ENCODE measurements at regions not wholly inside any gene's neighbourhood (a gene's known extent, or its start where the extent isn't known, plus 50 kb on each side); places are given as distances from the start of the nearest gene placed in this dataset.
"Not testable (repeated sequence)": the region's sequence is repeated elsewhere in the genome, so short reads cannot be mapped to it uniquely, and the experiment has no call there.

GRCh38 chr20:57108742-57109570 lies 157.5 kb downstream of the BMP7 start:
- intact Hi-C loops (cut with DNase I), result no loop called here
- TF ChIP-seq, protein P1, sequence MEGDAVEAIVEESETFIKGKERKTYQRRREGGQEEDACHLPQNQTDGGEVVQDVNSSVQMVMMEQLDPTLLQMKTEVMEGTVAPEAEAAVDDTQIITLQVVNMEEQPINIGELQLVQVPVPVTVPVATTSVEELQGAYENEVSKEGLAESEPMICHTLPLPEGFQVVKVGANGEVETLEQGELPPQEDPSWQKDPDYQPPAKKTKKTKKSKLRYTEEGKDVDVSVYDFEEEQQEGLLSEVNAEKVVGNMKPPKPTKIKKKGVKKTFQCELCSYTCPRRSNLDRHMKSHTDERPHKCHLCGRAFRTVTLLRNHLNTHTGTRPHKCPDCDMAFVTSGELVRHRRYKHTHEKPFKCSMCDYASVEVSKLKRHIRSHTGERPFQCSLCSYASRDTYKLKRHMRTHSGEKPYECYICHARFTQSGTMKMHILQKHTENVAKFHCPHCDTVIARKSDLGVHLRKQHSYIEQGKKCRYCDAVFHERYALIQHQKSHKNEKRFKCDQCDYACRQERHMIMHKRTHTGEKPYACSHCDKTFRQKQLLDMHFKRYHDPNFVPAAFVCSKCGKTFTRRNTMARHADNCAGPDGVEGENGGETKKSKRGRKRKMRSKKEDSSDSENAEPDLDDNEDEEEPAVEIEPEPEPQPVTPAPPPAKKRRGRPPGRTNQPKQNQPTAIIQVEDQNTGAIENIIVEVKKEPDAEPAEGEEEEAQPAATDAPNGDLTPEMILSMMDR (IDR thresholded peaks at IDR 0.05), result no peak
- no peak overlapping the region for H3K4me3 ChIP-seq
- 54 to 70% methylated on average over 18 of the region's 18 CpGs for WGBS, 2 donors
- no peaks in the 10 kb centered on the region for H3K36me3 ChIP-seq
- peaks cover 0 to 25% (median 0%) of the 10 kb centered on the region in 7 donors for H3K27me3 ChIP-seq
- ATAC-seq (peak in 1 of 8 donors; percentile 16), DNase-seq (no peak)
- H3K4me1 ChIP-seq, result no peaks in the 10 kb centered on the region
- H3K9me3 ChIP-seq, result peaks cover 0 to 4% (median 0%) of the 10 kb centered on the region in 11 donors
- no peak overlapping the region for H3K27ac ChIP-seq

GRCh38 chr20:57109571-57109953 lies 156.9 kb downstream of the BMP7 start:
- 76 to 83% methylated on average over 10 of the region's 10 CpGs for WGBS, 2 donors
- peaks cover 0 to 4% (median 0%) of the 10 kb centered on the region in 11 donors for H3K9me3 ChIP-seq
- H3K27ac ChIP-seq, result no peak overlapping the region
- ATAC-seq (peak in 1 of 8 donors; percentile 29), DNase-seq (no peak)
- no peak overlapping the region for H3K4me3 ChIP-seq
- H3K4me1 ChIP-seq, result no peaks in the 10 kb centered on the region
- H3K36me3 ChIP-seq, result no peaks in the 10 kb centered on the region
- TF ChIP-seq, protein P1 (IDR thresholded peaks at IDR 0.05), result no peak
- intact Hi-C loops (cut with DNase I), result no loop called here
- H3K27me3 ChIP-seq, result peaks cover 0 to 24% (median 0%) of the 10 kb centered on the region in 7 donors

GRCh38 chr20:57110121-57111027 lies 156.1 kb downstream of the BMP7 start:
- peaks cover 0 to 17% (median 0%) of the 10 kb centered on the region in 7 donors for H3K27me3 ChIP-seq
- H3K36me3 ChIP-seq; H3K4me3 ChIP-seq; ATAC-seq; H3K9me3 ChIP-seq; H3K27ac ChIP-seq; H3K4me1 ChIP-seq; intact Hi-C loops (cut with DNase I); DNase-seq: not testable (repeated sequence)
- 95% methylated on average over 51 to 55 of the region's 61 CpGs for WGBS, 2 donors

- ATAC-seq, result no peak
Measured at GRCh38 chr20:57111028-57111373, 155.4 kb downstream of the BMP7 start.

More at GRCh38 chr20:57111028-57111373, 155.4 kb downstream of the BMP7 start:
- WGBS, 2 donors, result 83 to 86% methylated on average over 3 of the region's 3 CpGs
- Histone ChIP-seq H3K27me3 (peaks cover 0 to 13% (median 0%) of the 10 kb centered on the region in 7 donors), H3K4me1 (no peaks in the 10 kb centered on the region), H3K36me3 (no peaks in the 10 kb centered on the region), H3K9me3 (peaks cover 0 to 11% (median 0%) of the 10 kb centered on the region in 11 donors), H3K27ac (no peak overlapping the region), H3K4me3 (no peak overlapping the region)
- intact Hi-C loops (cut with DNase I), result no loop called here
- TF ChIP-seq, protein P1 (IDR thresholded peaks at IDR 0.05), result no peak
- DNase-seq, result no peak
